Mesenchymal stem cell (in vitro differentiated cells and primary cell): ENCODE measurements at regions not wholly inside any gene's neighbourhood (a gene's known extent, or its start where the extent isn't known, plus 50 kb on each side); places are given as distances from the start of the nearest gene placed in this dataset.

Source experiments
- DNase-seq: peaks from one replicate; pipeline ENCODE4 v3.0.0-alpha.2; 2013
- H2AFZ ChIP-seq: one replicate; pipeline ENCODE4 v1.6.1; 2013; ENCODE audit warnings: low read depth, mild to moderate bottlenecking, control low read depth, inconsistent platforms, low read length, moderate library complexity
- H2AK5ac ChIP-seq: 2 replicates; pipeline ENCODE4 v1.6.1; 2013; ENCODE audit warnings: low read length, moderate library complexity, mild to moderate bottlenecking, inconsistent platforms; ENCODE audit not compliant: severe bottlenecking
- H2BK120ac ChIP-seq: one replicate; pipeline ENCODE4 v1.6.1; 2013; ENCODE audit warnings: low read depth, mild to moderate bottlenecking, inconsistent platforms, low read length, moderate library complexity
- H2BK12ac ChIP-seq, 2 experiments: one replicate each; pipeline ENCODE4 v1.6.1; 2013; ENCODE audit warnings: inconsistent platforms in 2 of 2, low read length in 2 of 2, mild to moderate bottlenecking in 2 of 2, moderate library complexity in 2 of 2, control low read depth in 1 of 2
- H2BK15ac ChIP-seq: one replicate; pipeline ENCODE4 v1.6.1; 2013; ENCODE audit warnings: mild to moderate bottlenecking, low read depth, inconsistent platforms; ENCODE audit not compliant: poor library complexity, severe bottlenecking
- H2BK5ac ChIP-seq: 2 replicates; pipeline ENCODE4 v1.6.1; 2013; ENCODE audit warnings: low read depth, mild to moderate bottlenecking, low read length, control low read depth, inconsistent platforms; ENCODE audit not compliant: poor library complexity, severe bottlenecking
- H3K14ac ChIP-seq, 2 experiments: one replicate each; pipeline ENCODE4 v1.6.1; 2013; ENCODE audit warnings: inconsistent platforms in 2 of 2, low read length in 2 of 2, control low read depth in 1 of 2, mild to moderate bottlenecking in 1 of 2, moderate library complexity in 1 of 2
- H3K18ac ChIP-seq, 2 experiments: one replicate each; pipeline ENCODE4 v1.6.1; 2013; ENCODE audit warnings: inconsistent platforms in 2 of 2, low read length in 2 of 2, control low read depth in 1 of 2, low read depth in 1 of 2, mild to moderate bottlenecking in 1 of 2
- H3K23ac ChIP-seq, 2 experiments: one replicate each; pipeline ENCODE4 v1.6.1; 2013; ENCODE audit warnings: inconsistent platforms in 2 of 2, low read length in 2 of 2, mild to moderate bottlenecking in 2 of 2, moderate library complexity in 2 of 2, control low read depth in 1 of 2
- H3K27ac ChIP-seq: 2 replicates; pipeline ENCODE4 v1.5.1; 2013; ENCODE audit warnings: mild to moderate bottlenecking, moderate library complexity, low read length, control low read depth, inconsistent platforms; ENCODE audit not compliant: poor library complexity, severe bottlenecking
- H3K27me3 ChIP-seq, 2 experiments: 2 replicates each; pipeline versions ENCODE4 v1.6.1 to v1.7.0; 2013; ENCODE audit warnings: low read length in 2 of 2, mild to moderate bottlenecking in 2 of 2, moderate library complexity in 2 of 2, control low read depth in 1 of 2, inconsistent platforms in 1 of 2; ENCODE audit not compliant: control insufficient read depth in 1 of 2, insufficient read depth in 1 of 2
- H3K36me3 ChIP-seq, 2 experiments: 2 replicates each; pipeline versions ENCODE4 v1.6.1 to v1.7.0; 2013; ENCODE audit warnings: low read length in 2 of 2, control low read depth in 1 of 2, inconsistent platforms in 1 of 2, low read depth in 1 of 2, mild to moderate bottlenecking in 1 of 2; ENCODE audit not compliant: insufficient read depth in 2 of 2, control insufficient read depth in 1 of 2
- H3K4ac ChIP-seq, 2 experiments: one replicate each; pipeline ENCODE4 v1.6.1; 2013; ENCODE audit warnings: inconsistent platforms in 2 of 2, low read length in 2 of 2, mild to moderate bottlenecking in 2 of 2, moderate library complexity in 2 of 2, control low read depth in 1 of 2, low read depth in 1 of 2
- H3K4me1 ChIP-seq: 2 replicates; pipeline ENCODE4 v1.6.1; 2013; ENCODE audit warnings: low read depth, low read length, control low read depth; ENCODE audit not compliant: control insufficient read depth, insufficient read depth
- H3K4me2 ChIP-seq: 2 replicates; pipeline ENCODE4 v1.6.1; 2013; ENCODE audit warnings: low read length, mild to moderate bottlenecking, inconsistent platforms; ENCODE audit not compliant: poor library complexity, severe bottlenecking
- H3K4me3 ChIP-seq, 2 experiments: 2 replicates each; pipeline versions ENCODE4 v1.5.1 to v1.7.0; 2013; ENCODE audit warnings: low read length in 2 of 2, mild to moderate bottlenecking in 2 of 2, control low read depth in 1 of 2, low read depth in 1 of 2; ENCODE audit not compliant: insufficient read depth in 1 of 2
- H3K79me1 ChIP-seq: replicated peaks from 2 replicates; pipeline ENCODE4 v1.6.1; 2013; ENCODE audit warnings: mild to moderate bottlenecking, control low read depth, low read length, inconsistent platforms; ENCODE audit not compliant: poor library complexity, severe bottlenecking
- H3K9ac ChIP-seq: 2 replicates; pipeline ENCODE4 v1.7.0; 2013; ENCODE audit warnings: mild to moderate bottlenecking, low read length, moderate library complexity
- H3K9me3 ChIP-seq: 2 replicates; pipeline ENCODE4 v1.7.0; 2013; ENCODE audit warnings: mild to moderate bottlenecking, low read length; ENCODE audit not compliant: control insufficient read depth
- H4K8ac ChIP-seq: one replicate; pipeline ENCODE4 v1.6.1; 2013; ENCODE audit warnings: inconsistent platforms, mild to moderate bottlenecking, low read length, moderate library complexity
- H4K91ac ChIP-seq: one replicate; pipeline ENCODE4 v1.6.1; 2013; ENCODE audit warnings: mild to moderate bottlenecking, low read length, inconsistent platforms
- WGBS: methylation state at CpG from one replicate; pipeline ENCODE4 v1.1.7; 2013; ENCODE audit warnings: mixed read lengths; 5-methylcytosine and 5-hydroxymethylcytosine counted together

GRCh38 chr3:111319598-111319997, 222.4 kb upstream of the CD96 start:
- no peak overlapping the region for H3K4me3 ChIP-seq
- H3K4ac ChIP-seq = no peak overlapping the region
- no peak overlapping the region for H4K8ac ChIP-seq
- H4K91ac ChIP-seq = no peak overlapping the region
- no peaks in the 10 kb centered on the region for H3K4me1 ChIP-seq
- H2AK5ac ChIP-seq = no peak overlapping the region
- H2AFZ ChIP-seq = no peak overlapping the region
- no peak overlapping the region for H3K9ac ChIP-seq
- H3K36me3 ChIP-seq = no peaks in the 10 kb centered on the region
- no peak overlapping the region for H2BK120ac ChIP-seq
- no peak overlapping the region for H3K4me2 ChIP-seq
- no peak overlapping the region for H2BK15ac ChIP-seq
- H3K9me3 ChIP-seq = no peaks in the 10 kb centered on the region
- no peak overlapping the region for H3K18ac ChIP-seq
- no peak overlapping the region for H3K14ac ChIP-seq
- no peak overlapping the region for H3K27ac ChIP-seq
- no CpG with 5 or more reads among the region's 1 CpG for WGBS
- DNase-seq = no peak
- H3K23ac ChIP-seq = no peak overlapping the region
- no peak overlapping the region for H2BK12ac ChIP-seq
- no peak overlapping the region for H2BK5ac ChIP-seq
- no peaks in the 10 kb centered on the region for H3K27me3 ChIP-seq
- no peaks in the 10 kb centered on the region for H3K79me1 ChIP-seq

GRCh38 chr3:111321786-111322185, 220.2 kb upstream of the CD96 start:
- DNase-seq = no peak
- H3K23ac ChIP-seq = no peak overlapping the region
- H3K79me1 ChIP-seq = no peaks in the 10 kb centered on the region
- no peak overlapping the region for H4K91ac ChIP-seq
- H2BK15ac ChIP-seq = no peak overlapping the region
- no peaks in the 10 kb centered on the region for H3K9me3 ChIP-seq
- H3K36me3 ChIP-seq = no peaks in the 10 kb centered on the region
- H3K14ac ChIP-seq = no peak overlapping the region
- no peaks in the 10 kb centered on the region for H3K4me1 ChIP-seq
- H2BK120ac ChIP-seq = no peak overlapping the region
- no peak overlapping the region for H2AK5ac ChIP-seq
- H2BK5ac ChIP-seq = no peak overlapping the region
- no peak overlapping the region for H2BK12ac ChIP-seq
- H3K9ac ChIP-seq = no peak overlapping the region
- no peak overlapping the region for H3K27ac ChIP-seq
- no peak overlapping the region for H2AFZ ChIP-seq
- no peak overlapping the region for H4K8ac ChIP-seq
- 77% methylated on average over 3 of the region's 4 CpGs for WGBS
- H3K27me3 ChIP-seq = no peaks in the 10 kb centered on the region
- no peak overlapping the region for H3K4me2 ChIP-seq
- no peak overlapping the region for H3K4me3 ChIP-seq
- H3K4ac ChIP-seq = no peak overlapping the region
- H3K18ac ChIP-seq = no peak overlapping the region

GRCh38 chr3:111323019-111323418, 219.0 kb upstream of the CD96 start:
- Histone ChIP-seq H3K14ac (no peak overlapping the region), H3K23ac (no peak overlapping the region), H2AK5ac (no peak overlapping the region), H3K4me2 (no peak overlapping the region), H2BK120ac (no peak overlapping the region), H2AFZ (no peak overlapping the region), H3K9ac (no peak overlapping the region), H3K27ac (no peak overlapping the region), H3K4me1 (no peaks in the 10 kb centered on the region), H3K9me3 (no peaks in the 10 kb centered on the region), H4K91ac (no peak overlapping the region), H4K8ac (no peak overlapping the region), H2BK5ac (no peak overlapping the region), H2BK15ac (no peak overlapping the region), H3K79me1 (no peaks in the 10 kb centered on the region), H2BK12ac (no peak overlapping the region), H3K27me3 (no peaks in the 10 kb centered on the region), H3K4me3 (no peak overlapping the region), H3K4ac (no peak overlapping the region), H3K36me3 (no peaks in the 10 kb centered on the region), H3K18ac (no peak overlapping the region)
- DNase-seq = no peak
- 89% methylated on average over 3 of the region's 3 CpGs for WGBS

- Histone ChIP-seq H2AK5ac (no peak overlapping the region), H4K8ac (no peak overlapping the region), H2BK12ac (no peak overlapping the region), H3K9me3 (no peaks in the 10 kb centered on the region), H3K4me2 (no peak overlapping the region), H3K36me3 (no peaks in the 10 kb centered on the region), H3K9ac (no peak overlapping the region), H3K4ac (no peak overlapping the region), H3K79me1 (no peaks in the 10 kb centered on the region), H2BK15ac (no peak overlapping the region), H2AFZ (no peak overlapping the region), H3K27ac (no peak overlapping the region), H3K4me3 (no peak overlapping the region), H2BK5ac (no peak overlapping the region), H3K14ac (no peak overlapping the region), H2BK120ac (no peak overlapping the region), H3K27me3 (no peaks in the 10 kb centered on the region), H3K18ac (no peak overlapping the region), H3K23ac (no peak overlapping the region), H4K91ac (no peak overlapping the region), H3K4me1 (no peaks in the 10 kb centered on the region)
- DNase-seq = no peak
- WGBS = 82% methylated on average over 1 of the region's 2 CpGs
These were observed 217.8 kb upstream of the CD96 start for GRCh38 chr3:111324151-111324550.
